Activated T-cell treated with anti-CD3 and anti-CD28 coated beads, Interleukin-2, amount 50 U/mL, for 24 hours (primary cell): ENCODE measurements at regions not wholly inside any gene's neighbourhood (a gene's known extent, or its start where the extent isn't known, plus 50 kb on each side); places are given as distances from the start of the nearest gene placed in this dataset.
"Not testable (repeated sequence)": the region's sequence is repeated elsewhere in the genome, so short reads cannot be mapped to it uniquely, and the experiment has no call there.

Experiments
- DNase-seq: peaks from one replicate; pipeline ENCODE4 v3.0.0-alpha.2; 2020
- H3K27ac Mint-ChIP-seq: 2 replicates; pipeline ENCODE4 v1.8.0; 2020; ENCODE audit warnings: mild to moderate bottlenecking, mixed read lengths
- H3K27me3 Mint-ChIP-seq: 2 replicates; pipeline ENCODE4 v1.8.0; 2020; ENCODE audit warnings: mixed read lengths
- H3K36me3 Mint-ChIP-seq: 2 replicates; pipeline ENCODE4 v1.8.0; 2020; ENCODE audit warnings: low read depth, mixed read lengths
- H3K4me1 Mint-ChIP-seq: 2 replicates; pipeline ENCODE4 v1.8.0; 2020; ENCODE audit warnings: low read depth, mixed read lengths
- H3K4me3 Mint-ChIP-seq: 2 replicates; pipeline ENCODE4 v1.8.0; 2020; ENCODE audit warnings: mild to moderate bottlenecking, moderate library complexity, mixed read lengths
- H3K9me3 Mint-ChIP-seq: 2 replicates; pipeline ENCODE4 v1.8.0; 2020; ENCODE audit warnings: mixed read lengths

- H3K27ac Mint-ChIP-seq, H3K9me3 Mint-ChIP-seq, H3K4me1 Mint-ChIP-seq, H3K36me3 Mint-ChIP-seq, H3K27me3 Mint-ChIP-seq, DNase-seq, H3K4me3 Mint-ChIP-seq: not testable (repeated sequence)
These were observed 358.6 kb downstream of the OTUD1 start for GRCh38 chr10:23797452-23797851.

- Mint-ChIP-seq H3K27me3 (no peaks in the 10 kb centered on the region), H3K27ac (no peak overlapping the region), H3K4me3 (no peak overlapping the region), H3K4me1 (no peaks in the 10 kb centered on the region), H3K36me3 (no peaks in the 10 kb centered on the region), H3K9me3 (no peaks in the 10 kb centered on the region)
- DNase-seq: no peak
These were observed 365.2 kb downstream of the OTUD1 start for GRCh38 chr10:23804125-23804524.

GRCh38 chr10:23813687-23814086, 374.8 kb downstream of the OTUD1 start:
- H3K4me1 Mint-ChIP-seq: no peaks in the 10 kb centered on the region
- H3K4me3 Mint-ChIP-seq: no peak overlapping the region
- no peak overlapping the region for H3K27ac Mint-ChIP-seq

GRCh38 chr10:23818484-23818883, 379.6 kb downstream of the OTUD1 start:
- no peaks in the 10 kb centered on the region for H3K9me3 Mint-ChIP-seq
- no peaks in the 10 kb centered on the region for H3K36me3 Mint-ChIP-seq
- no peaks in the 10 kb centered on the region for H3K4me1 Mint-ChIP-seq
- H3K4me3 Mint-ChIP-seq: no peak overlapping the region
- no peak for DNase-seq
- no peaks in the 10 kb centered on the region for H3K27me3 Mint-ChIP-seq
- H3K27ac Mint-ChIP-seq: no peak overlapping the region

More at GRCh38 chr10:23813687-23814086, 374.8 kb downstream of the OTUD1 start:
- Mint-ChIP-seq H3K27me3 (no peaks in the 10 kb centered on the region), H3K36me3 (no peaks in the 10 kb centered on the region), H3K9me3 (no peaks in the 10 kb centered on the region)
- DNase-seq: no peak

- Mint-ChIP-seq H3K36me3 (no peaks in the 10 kb centered on the region), H3K9me3 (no peaks in the 10 kb centered on the region), H3K4me1 (no peaks in the 10 kb centered on the region), H3K27me3 (no peaks in the 10 kb centered on the region), H3K27ac (no peak overlapping the region), H3K4me3 (no peak overlapping the region)
- no peak for DNase-seq
These were observed 381.9 kb downstream of the OTUD1 start for GRCh38 chr10:23820792-23821191.

- Mint-ChIP-seq H3K9me3 (no peaks in the 10 kb centered on the region), H3K4me1 (no peaks in the 10 kb centered on the region), H3K27me3 (no peaks in the 10 kb centered on the region), H3K36me3 (no peaks in the 10 kb centered on the region), H3K27ac (no peak overlapping the region), H3K4me3 (no peak overlapping the region)
- DNase-seq: no peak
These were observed 384.1 kb upstream of the KIAA1217 start for GRCh38 chr10:23824822-23825221.

GRCh38 chr10:23826421-23826820, 382.5 kb upstream of the KIAA1217 start:
- no peak for DNase-seq
- no peaks in the 10 kb centered on the region for H3K9me3 Mint-ChIP-seq
- no peaks in the 10 kb centered on the region for H3K36me3 Mint-ChIP-seq

GRCh38 chr10:23829556-23829955, 379.4 kb upstream of the KIAA1217 start:
- no peaks in the 10 kb centered on the region for H3K4me1 Mint-ChIP-seq
- no peak overlapping the region for H3K4me3 Mint-ChIP-seq
- no peaks in the 10 kb centered on the region for H3K36me3 Mint-ChIP-seq
- no peak for DNase-seq
- H3K27ac Mint-ChIP-seq: no peak overlapping the region
- no peaks in the 10 kb centered on the region for H3K27me3 Mint-ChIP-seq
- H3K9me3 Mint-ChIP-seq: no peaks in the 10 kb centered on the region

More at GRCh38 chr10:23826421-23826820, 382.5 kb upstream of the KIAA1217 start:
- H3K27ac Mint-ChIP-seq: no peak overlapping the region
- H3K4me3 Mint-ChIP-seq: no peak overlapping the region
- H3K27me3 Mint-ChIP-seq: no peaks in the 10 kb centered on the region
- H3K4me1 Mint-ChIP-seq: no peaks in the 10 kb centered on the region

- DNase-seq: no peak
- Mint-ChIP-seq H3K4me1 (no peaks in the 10 kb centered on the region), H3K27ac (no peak overlapping the region)
These were observed 374.8 kb upstream of the KIAA1217 start for GRCh38 chr10:23834091-23834490.

GRCh38 chr10:23850631-23851030, 358.3 kb upstream of the KIAA1217 start:
- Mint-ChIP-seq H3K9me3 (peaks cover 5% of the 10 kb centered on the region), H3K36me3 (no peaks in the 10 kb centered on the region), H3K27me3 (no peaks in the 10 kb centered on the region), H3K4me3 (no peak overlapping the region), H3K27ac (no peak overlapping the region), H3K4me1 (no peaks in the 10 kb centered on the region)
- DNase-seq: no peak

More at GRCh38 chr10:23834091-23834490, 374.8 kb upstream of the KIAA1217 start:
- Mint-ChIP-seq H3K4me3 (no peak overlapping the region), H3K9me3 (no peaks in the 10 kb centered on the region), H3K36me3 (no peaks in the 10 kb centered on the region), H3K27me3 (no peaks in the 10 kb centered on the region)

GRCh38 chr10:23859598-23859997, 349.3 kb upstream of the KIAA1217 start:
- H3K4me1 Mint-ChIP-seq: no peaks in the 10 kb centered on the region
- no peaks in the 10 kb centered on the region for H3K36me3 Mint-ChIP-seq
- no peaks in the 10 kb centered on the region for H3K27me3 Mint-ChIP-seq
- no peak for DNase-seq
- no peak overlapping the region for H3K27ac Mint-ChIP-seq
- H3K4me3 Mint-ChIP-seq: no peak overlapping the region
- H3K9me3 Mint-ChIP-seq: no peaks in the 10 kb centered on the region

GRCh38 chr10:23864631-23865147, 344.2 kb upstream of the KIAA1217 start:
- H3K27me3 Mint-ChIP-seq: no peaks in the 10 kb centered on the region

GRCh38 chr10:23866985-23867384, 342.0 kb upstream of the KIAA1217 start:
- not testable (repeated sequence) for H3K27me3 Mint-ChIP-seq, H3K36me3 Mint-ChIP-seq, DNase-seq, H3K4me1 Mint-ChIP-seq, H3K9me3 Mint-ChIP-seq, H3K27ac Mint-ChIP-seq, H3K4me3 Mint-ChIP-seq

More at GRCh38 chr10:23864631-23865147, 344.2 kb upstream of the KIAA1217 start:
- Mint-ChIP-seq H3K4me1 (no peaks in the 10 kb centered on the region), H3K4me3 (no peak overlapping the region), H3K36me3 (no peaks in the 10 kb centered on the region), H3K27ac (no peak overlapping the region), H3K9me3 (no peaks in the 10 kb centered on the region)
- DNase-seq: no peak

GRCh38 chr10:23868121-23868520, 340.8 kb upstream of the KIAA1217 start:
- DNase-seq: no peak
- Mint-ChIP-seq H3K4me3 (no peak overlapping the region), H3K27me3 (peaks cover 3% of the 10 kb centered on the region), H3K4me1 (no peaks in the 10 kb centered on the region), H3K9me3 (no peaks in the 10 kb centered on the region), H3K27ac (no peak overlapping the region), H3K36me3 (no peaks in the 10 kb centered on the region)

GRCh38 chr10:23869548-23869947, 339.4 kb upstream of the KIAA1217 start:
- Mint-ChIP-seq H3K36me3 (no peaks in the 10 kb centered on the region), H3K27me3 (peaks cover 3% of the 10 kb centered on the region), H3K27ac (no peak overlapping the region), H3K4me3 (no peak overlapping the region), H3K9me3 (no peaks in the 10 kb centered on the region), H3K4me1 (no peaks in the 10 kb centered on the region)
- DNase-seq: no peak

- no peaks in the 10 kb centered on the region for H3K4me1 Mint-ChIP-seq
- H3K27ac Mint-ChIP-seq: no peak overlapping the region
- no peak overlapping the region for H3K4me3 Mint-ChIP-seq
- peaks cover 3% of the 10 kb centered on the region for H3K27me3 Mint-ChIP-seq
- no peaks in the 10 kb centered on the region for H3K9me3 Mint-ChIP-seq
- H3K36me3 Mint-ChIP-seq: no peaks in the 10 kb centered on the region
- DNase-seq: no peak
These were observed 338.9 kb upstream of the KIAA1217 start for GRCh38 chr10:23869996-23870395.
